ENCODE measurements at regions not wholly inside any gene's neighbourhood (a gene's known extent, or its start where the extent isn't known, plus 50 kb on each side); places are given as distances from the start of the nearest gene placed in this dataset.

DNA sequence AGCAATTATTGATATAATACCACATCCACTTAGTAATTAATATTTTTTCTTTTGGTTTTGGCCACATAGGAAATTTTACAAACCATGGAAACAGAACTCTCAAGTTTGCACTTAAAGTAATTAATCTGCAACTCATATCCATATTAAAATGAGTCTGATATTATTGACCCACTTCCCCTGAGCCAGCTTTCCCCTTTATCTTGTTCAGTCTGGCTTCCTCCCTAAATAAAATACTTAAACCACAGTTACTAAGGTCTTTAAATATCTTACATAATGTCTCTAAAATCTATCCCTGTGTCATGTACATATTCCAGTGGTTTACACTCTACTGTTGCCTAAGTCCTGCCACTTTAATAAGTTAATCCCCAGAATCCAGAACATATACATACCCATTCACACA, 564.9 kb upstream of the FSHR start:
- TF ChIP-seq, protein P1, sequence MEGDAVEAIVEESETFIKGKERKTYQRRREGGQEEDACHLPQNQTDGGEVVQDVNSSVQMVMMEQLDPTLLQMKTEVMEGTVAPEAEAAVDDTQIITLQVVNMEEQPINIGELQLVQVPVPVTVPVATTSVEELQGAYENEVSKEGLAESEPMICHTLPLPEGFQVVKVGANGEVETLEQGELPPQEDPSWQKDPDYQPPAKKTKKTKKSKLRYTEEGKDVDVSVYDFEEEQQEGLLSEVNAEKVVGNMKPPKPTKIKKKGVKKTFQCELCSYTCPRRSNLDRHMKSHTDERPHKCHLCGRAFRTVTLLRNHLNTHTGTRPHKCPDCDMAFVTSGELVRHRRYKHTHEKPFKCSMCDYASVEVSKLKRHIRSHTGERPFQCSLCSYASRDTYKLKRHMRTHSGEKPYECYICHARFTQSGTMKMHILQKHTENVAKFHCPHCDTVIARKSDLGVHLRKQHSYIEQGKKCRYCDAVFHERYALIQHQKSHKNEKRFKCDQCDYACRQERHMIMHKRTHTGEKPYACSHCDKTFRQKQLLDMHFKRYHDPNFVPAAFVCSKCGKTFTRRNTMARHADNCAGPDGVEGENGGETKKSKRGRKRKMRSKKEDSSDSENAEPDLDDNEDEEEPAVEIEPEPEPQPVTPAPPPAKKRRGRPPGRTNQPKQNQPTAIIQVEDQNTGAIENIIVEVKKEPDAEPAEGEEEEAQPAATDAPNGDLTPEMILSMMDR (IDR thresholded peaks at IDR 0.05), result no peak
- TF ChIP-seq POLR2A (IDR thresholded peaks at IDR 0.05), result no peak

All from thyroid gland (tissue), 4 donors.